Left kidney (tissue), 1 donor: ENCODE measurements at regions not wholly inside any gene's neighbourhood (a gene's known extent, or its start where the extent isn't known, plus 50 kb on each side); places are given as distances from the start of the nearest gene placed in this dataset.
"Not testable (repeated sequence)": the region's sequence is repeated elsewhere in the genome, so short reads cannot be mapped to it uniquely, and the experiment has no call there.

Experiments used
- DNase-seq: peaks from one replicate; pipeline ENCODE4 v3.0.0-alpha.2; 2013

- not testable (repeated sequence) for DNase-seq
Observed at GRCh38 chr3:125822175-125822574, 146.8 kb upstream of the ROPN1B start.

- DNase-seq: not testable (repeated sequence)
Observed at GRCh38 chr3:125831005-125831750, 137.8 kb upstream of the ROPN1B start.

- not testable (repeated sequence) for DNase-seq
Observed at GRCh38 chr3:125835562-125835961, 133.4 kb upstream of the ROPN1B start.

- peak; percentile 32 for DNase-seq
Observed at GRCh38 chr3:125836011-125836551, 132.9 kb upstream of the ROPN1B start.

- not testable (repeated sequence) for DNase-seq
Observed at GRCh38 chr3:125836786-125837185, 132.2 kb upstream of the ROPN1B start.

GRCh38 chr3:125838857-125839256, 130.1 kb upstream of the ROPN1B start:
- not testable (repeated sequence) for DNase-seq

GRCh38 chr3:125840465-125840864, 128.5 kb upstream of the ROPN1B start:
- DNase-seq: not testable (repeated sequence)

- not testable (repeated sequence) for DNase-seq
Observed at GRCh38 chr3:125847966-125848365, 121.0 kb upstream of the ROPN1B start.

- not testable (repeated sequence) for DNase-seq
Observed at GRCh38 chr3:125855006-125855405, 114.0 kb upstream of the ROPN1B start.

GRCh38 chr3:125860547-125860946, 108.4 kb upstream of the ROPN1B start:
- not testable (repeated sequence) for DNase-seq

GRCh38 chr3:125862841-125863254, 106.1 kb upstream of the ROPN1B start:
- not testable (repeated sequence) for DNase-seq

GRCh38 chr3:125864532-125864931, 104.4 kb upstream of the ROPN1B start:
- DNase-seq: not testable (repeated sequence)

- peak; percentile 1 for DNase-seq
Observed at GRCh38 chr3:125886006-125886405, 83.0 kb upstream of the ROPN1B start.

GRCh38 chr3:125899181-125899580, 69.8 kb upstream of the ROPN1B start:
- DNase-seq: not testable (repeated sequence)

GRCh38 chr3:125901473-125901872, 67.5 kb upstream of the ROPN1B start:
- not testable (repeated sequence) for DNase-seq

GRCh38 chr3:125903780-125904455, 65.1 kb upstream of the ROPN1B start:
- not testable (repeated sequence) for DNase-seq

- DNase-seq: peak; percentile 35
Observed at GRCh38 chr3:125907279-125907678, 61.7 kb upstream of the ROPN1B start.

- DNase-seq: not testable (repeated sequence)
Observed at GRCh38 chr3:125910851-125911250, 58.1 kb upstream of the ROPN1B start.

- DNase-seq: not testable (repeated sequence)
Observed at GRCh38 chr3:125914608-125915436, 54.2 kb upstream of the ROPN1B start.

GRCh38 chr3:125915437-125915787, 53.6 kb upstream of the ROPN1B start:
- DNase-seq: not testable (repeated sequence)

GRCh38 chr3:125915792-125916375, 53.1 kb upstream of the ROPN1B start:
- peak; percentile 95 for DNase-seq
